Type B pancreatic cell (in vitro differentiated cells): ENCODE measurements at regions not wholly inside any gene's neighbourhood (a gene's known extent, or its start where the extent isn't known, plus 50 kb on each side); places are given as distances from the start of the nearest gene placed in this dataset.

ENCODE experiments used
- DNase-seq: peaks from one replicate; pipeline ENCODE4 v3.0.0; 2021; ENCODE audit warnings: mixed read lengths; ENCODE audit not compliant: unreplicated experiment; ENCODE audit errors: extremely low spot score
- H3K27ac Mint-ChIP-seq: 2 replicates; pipeline ENCODE4 v1.8.0; 2021; ENCODE audit warnings: mild to moderate bottlenecking, mixed read lengths
- H3K27me3 Mint-ChIP-seq: 2 replicates; pipeline ENCODE4 v1.8.0; 2021; ENCODE audit warnings: mixed read lengths
- H3K36me3 Mint-ChIP-seq: 2 replicates; pipeline ENCODE4 v1.8.0; 2021; ENCODE audit warnings: mixed read lengths
- H3K4me1 Mint-ChIP-seq: one replicate; pipeline ENCODE4 v1.8.0; 2021; ENCODE audit warnings: mixed read lengths; ENCODE audit not compliant: unreplicated experiment
- H3K4me3 Mint-ChIP-seq: 2 replicates; pipeline ENCODE4 v1.8.0; 2021; ENCODE audit warnings: mild to moderate bottlenecking, mixed read lengths
- H3K9me3 Mint-ChIP-seq: 2 replicates; pipeline ENCODE4 v1.8.0; 2021; ENCODE audit warnings: mixed read lengths
- TF ChIP-seq, protein P1 (sequence below): fragments of 200-600 bp; sonication (generic); conservative IDR thresholded peaks from 2 replicates; pipeline ENCODE4 v1.5.0; 2021; ENCODE audit warnings: antibody characterized with exemption, mild to moderate bottlenecking

DNA sequence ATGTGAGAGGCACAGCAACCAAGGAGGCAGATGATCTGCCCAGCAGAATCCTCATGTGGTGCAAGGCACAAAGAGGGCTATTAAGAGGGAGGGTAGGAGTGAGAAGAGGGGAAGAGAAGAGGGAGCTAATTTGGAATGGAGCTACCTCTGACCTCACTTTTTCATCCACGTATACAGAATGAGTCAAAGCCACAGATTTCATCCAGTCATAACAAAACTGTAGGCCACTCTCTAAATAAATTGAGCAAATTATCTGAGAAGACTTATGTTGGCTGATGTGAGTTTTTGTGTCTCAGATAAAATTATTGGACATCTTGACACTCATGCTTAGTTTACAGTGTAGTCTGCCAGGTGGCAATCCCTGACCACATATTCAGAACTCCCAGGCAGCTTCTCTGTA, 325.6 kb downstream of the TTLL7 start:
- TF ChIP-seq, protein P1, sequence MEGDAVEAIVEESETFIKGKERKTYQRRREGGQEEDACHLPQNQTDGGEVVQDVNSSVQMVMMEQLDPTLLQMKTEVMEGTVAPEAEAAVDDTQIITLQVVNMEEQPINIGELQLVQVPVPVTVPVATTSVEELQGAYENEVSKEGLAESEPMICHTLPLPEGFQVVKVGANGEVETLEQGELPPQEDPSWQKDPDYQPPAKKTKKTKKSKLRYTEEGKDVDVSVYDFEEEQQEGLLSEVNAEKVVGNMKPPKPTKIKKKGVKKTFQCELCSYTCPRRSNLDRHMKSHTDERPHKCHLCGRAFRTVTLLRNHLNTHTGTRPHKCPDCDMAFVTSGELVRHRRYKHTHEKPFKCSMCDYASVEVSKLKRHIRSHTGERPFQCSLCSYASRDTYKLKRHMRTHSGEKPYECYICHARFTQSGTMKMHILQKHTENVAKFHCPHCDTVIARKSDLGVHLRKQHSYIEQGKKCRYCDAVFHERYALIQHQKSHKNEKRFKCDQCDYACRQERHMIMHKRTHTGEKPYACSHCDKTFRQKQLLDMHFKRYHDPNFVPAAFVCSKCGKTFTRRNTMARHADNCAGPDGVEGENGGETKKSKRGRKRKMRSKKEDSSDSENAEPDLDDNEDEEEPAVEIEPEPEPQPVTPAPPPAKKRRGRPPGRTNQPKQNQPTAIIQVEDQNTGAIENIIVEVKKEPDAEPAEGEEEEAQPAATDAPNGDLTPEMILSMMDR = no peak
- Mint-ChIP-seq H3K36me3 (no peaks in the 10 kb centered on the region), H3K27ac (no peak overlapping the region)

DNA sequence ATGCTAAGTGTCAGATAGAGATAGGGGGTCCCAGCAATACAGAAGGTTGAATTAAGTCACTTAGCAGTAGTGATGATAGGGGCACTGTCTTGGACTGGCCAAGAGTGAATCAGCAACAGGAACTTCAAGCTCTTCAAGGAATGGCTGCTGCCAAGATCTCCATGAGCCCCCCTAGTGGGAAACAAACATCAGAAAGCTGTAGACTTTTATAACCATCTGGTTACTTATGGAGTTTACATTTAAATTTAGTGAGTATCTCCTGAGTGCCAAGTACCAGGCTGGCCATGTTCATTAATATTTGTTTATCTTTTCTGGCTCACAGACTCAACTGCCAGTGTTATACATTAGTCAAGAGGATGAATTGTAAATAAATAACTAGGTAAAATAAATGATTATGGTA, 327.3 kb downstream of the TTLL7 start:
- H3K27me3 Mint-ChIP-seq = no peaks in the 10 kb centered on the region
- TF ChIP-seq, protein P1 = no peak
- no peaks in the 10 kb centered on the region for H3K4me1 Mint-ChIP-seq
- H3K4me3 Mint-ChIP-seq = no peak overlapping the region
- no peak overlapping the region for H3K27ac Mint-ChIP-seq
- no peaks in the 10 kb centered on the region for H3K36me3 Mint-ChIP-seq
- no peak for DNase-seq
- H3K9me3 Mint-ChIP-seq = no peaks in the 10 kb centered on the region

More for the DNA sequence above, 325.6 kb downstream of the TTLL7 start:
- no peaks in the 10 kb centered on the region for H3K9me3 Mint-ChIP-seq
- no peaks in the 10 kb centered on the region for H3K27me3 Mint-ChIP-seq
- no peaks in the 10 kb centered on the region for H3K4me1 Mint-ChIP-seq
- H3K4me3 Mint-ChIP-seq = no peak overlapping the region
- DNase-seq = no peak

DNA sequence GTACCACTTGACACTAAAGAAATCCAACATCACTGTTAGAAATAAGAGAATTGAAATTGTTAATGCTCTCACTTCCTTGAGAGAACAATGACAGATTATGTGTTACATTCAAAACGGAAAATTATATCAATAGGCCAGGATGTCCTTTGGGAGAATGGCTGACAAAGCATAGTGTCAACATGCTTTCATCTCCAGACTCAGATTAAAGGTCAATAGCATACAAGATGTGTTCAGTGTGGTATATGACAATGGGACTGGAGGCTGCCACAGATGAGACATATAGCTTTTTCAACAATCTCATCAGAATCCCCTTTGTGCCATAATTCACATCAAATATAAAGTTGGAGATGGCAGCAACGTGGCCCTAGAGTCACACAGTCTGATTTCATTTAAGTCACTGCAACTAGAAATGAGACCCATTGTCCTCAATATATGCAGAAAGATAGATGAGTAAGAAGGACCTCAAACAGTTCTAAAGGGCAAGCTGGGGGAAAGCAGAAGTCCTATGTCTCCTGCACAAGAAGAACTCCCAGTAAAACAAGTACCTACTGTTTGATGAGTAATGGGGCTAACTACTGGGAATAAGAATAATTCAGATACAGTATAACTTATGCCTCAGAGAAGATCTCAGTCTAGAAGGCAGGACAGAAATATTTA, 327.9 kb downstream of the TTLL7 start:
- no peaks in the 10 kb centered on the region for H3K36me3 Mint-ChIP-seq
- no peaks in the 10 kb centered on the region for H3K9me3 Mint-ChIP-seq
- no peak overlapping the region for H3K27ac Mint-ChIP-seq

DNA sequence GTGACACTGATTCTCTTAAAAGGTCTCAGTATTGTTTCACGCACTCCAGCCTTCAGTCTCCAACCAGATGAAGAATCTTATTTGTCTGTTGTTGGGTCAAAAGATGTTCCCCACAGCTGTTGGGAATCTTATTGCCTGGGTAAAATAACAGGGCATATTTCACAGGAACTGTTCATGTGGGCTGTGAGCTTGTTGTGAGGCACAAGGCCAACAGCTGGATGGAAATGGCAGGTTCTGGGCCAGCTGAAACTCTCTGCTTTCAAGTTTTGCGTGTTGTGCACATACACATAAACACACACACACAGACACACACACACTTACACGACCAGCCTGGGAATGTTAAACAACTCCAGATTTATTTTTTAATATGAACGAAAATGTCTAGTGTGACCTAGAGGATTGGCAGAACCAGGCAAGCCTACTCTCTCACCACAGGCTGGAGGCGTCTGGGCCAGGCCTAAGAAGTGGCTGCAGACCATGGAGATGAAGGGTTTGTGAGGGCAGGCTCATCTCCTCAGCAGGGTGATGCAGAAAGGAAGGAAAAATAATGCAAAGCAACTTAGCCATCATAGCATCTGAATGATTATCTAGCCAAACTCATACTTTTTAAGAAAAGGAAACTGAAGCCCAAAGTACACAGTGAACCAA, 357.0 kb downstream of the TTLL7 start:
- Mint-ChIP-seq H3K27me3 (no peaks in the 10 kb centered on the region), H3K4me1 (no peaks in the 10 kb centered on the region), H3K36me3 (no peaks in the 10 kb centered on the region), H3K27ac (no peak overlapping the region), H3K4me3 (no peak overlapping the region), H3K9me3 (peaks cover 15% of the 10 kb centered on the region)
- TF ChIP-seq, protein P1 = no peak
- no peak for DNase-seq

More for the DNA sequence above, 327.9 kb downstream of the TTLL7 start:
- Mint-ChIP-seq H3K27me3 (no peaks in the 10 kb centered on the region), H3K4me3 (no peak overlapping the region), H3K4me1 (no peaks in the 10 kb centered on the region)
- TF ChIP-seq, protein P1 = no peak
- no peak for DNase-seq

DNA sequence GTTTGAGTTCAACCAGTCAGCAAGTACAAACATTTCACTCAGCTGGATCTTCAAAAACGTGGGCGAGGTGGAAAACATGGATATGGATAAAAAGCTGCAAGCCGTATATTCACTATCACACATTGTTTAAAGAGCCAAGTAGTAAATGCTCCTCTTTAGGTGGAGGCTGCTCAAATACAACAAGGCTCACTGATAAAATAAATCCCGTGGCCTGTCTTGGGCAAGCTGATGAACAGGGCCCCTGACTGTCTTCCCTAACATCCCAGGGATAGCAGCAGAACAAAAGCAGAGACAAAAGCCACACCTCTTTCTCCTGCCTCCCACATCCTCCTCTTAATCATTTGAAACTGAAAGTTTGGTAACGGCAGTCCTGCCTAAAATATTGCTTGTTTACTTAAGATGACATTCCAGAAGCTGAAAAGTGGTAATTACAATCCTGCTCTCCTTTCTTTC, 357.7 kb downstream of the TTLL7 start:
- DNase-seq = no peak
- H3K9me3 Mint-ChIP-seq = peaks cover 15% of the 10 kb centered on the region
- no peak overlapping the region for H3K27ac Mint-ChIP-seq
- TF ChIP-seq, protein P1 = no peak
- no peaks in the 10 kb centered on the region for H3K36me3 Mint-ChIP-seq
- no peaks in the 10 kb centered on the region for H3K27me3 Mint-ChIP-seq
- peak overlapping the region; percentile 35 for H3K4me3 Mint-ChIP-seq
- H3K4me1 Mint-ChIP-seq = no peaks in the 10 kb centered on the region
